K562 (cell line): ENCODE measurements at regions not wholly inside any gene's neighbourhood (a gene's known extent, or its start where the extent isn't known, plus 50 kb on each side); places are given as distances from the start of the nearest gene placed in this dataset.

Experiments
- ATAC-seq: fragments of 200-7000 bp; cut with Tn5 transposase; 3 replicates; pipeline ENCODE4 v1.9.1; 2020; ENCODE audit warnings: moderate library complexity
- BruUV-seq: library from RNA; stranded (reverse); fragments of 400-500 nt; replicated peaks from 2 replicates; lab custom pipeline; 2021; lab: Mats Ljungman, UMichigan
- CTCF ChIA-PET: fragments of 300-600 bp; formaldehyde crosslinking; extraction: SDS; loops from one replicate; lab custom pipeline; 2021; ENCODE audit warnings: low intra/inter-chr PET ratio; lab: Yijun Ruan, JAX
- POLR2A ChIA-PET: fragments of 300-600, 350-650 bp; sonication (Branson Sonifier 250); formaldehyde crosslinking; extraction: SDS; loops from one replicate; lab custom pipeline; 2021; ENCODE audit warnings: antibody characterized with exemption, inconsistent platforms; lab: Yijun Ruan, JAX
- DNase-seq, 4 experiments: peaks; one replicate each; pipeline versions ENCODE4 v3.0.0 to v3.0.0-alpha.2; 2011 to 2018; ENCODE audit warnings: low spot score in 3 of 4, mixed read lengths in 3 of 4; ENCODE audit errors: extremely low read depth in 1 of 4
- FAIRE-seq: peaks from 2 replicates; lab custom pipeline; 2011; peaks lifted over from hg19 to GRCh38; lab: Jason Lieb, UNC
- H2AFZ ChIP-seq: 2 replicates; pipeline ENCODE4 v1.6.0; 2011; ENCODE audit warnings: low read depth, low read length, control low read depth, inconsistent platforms
- H3K27ac ChIP-seq: fragments of 200-600 bp; 3 replicates; pipeline ENCODE4 v1.8.0; 2011; ENCODE audit warnings: low read depth, mild to moderate bottlenecking, control low read depth, inconsistent platforms, low read length, moderate library complexity, mixed read lengths; ENCODE audit errors: extremely low read depth
- H3K27me3 ChIP-seq, 2 experiments: fragments of 300-600 bp in 1 of 2; 2 replicates in 1 of 2; 3 replicates in 1 of 2; pipeline versions ENCODE4 v1.6.0 to v1.8.0; 2011; ENCODE audit warnings: inconsistent platforms in 2 of 2, low read length in 2 of 2, mild to moderate bottlenecking in 1 of 2, mixed read lengths in 1 of 2, moderate library complexity in 1 of 2; ENCODE audit not compliant: control insufficient read depth in 2 of 2, insufficient read depth in 2 of 2
- H3K36me3 ChIP-seq: fragments of 300-600 bp; 3 replicates; pipeline ENCODE4 v1.8.0; 2011; ENCODE audit warnings: mild to moderate bottlenecking, low read length, inconsistent platforms; ENCODE audit not compliant: control insufficient read depth, insufficient read depth
- H3K4me1 ChIP-seq, 2 experiments: fragments of 200-600 bp in 1 of 2; replicated peaks in 1 of 2; 2 replicates in 1 of 2; 3 replicates in 1 of 2; pipeline versions ENCODE4 v1.5.1 to v1.8.0; 2011; ENCODE audit warnings: inconsistent platforms in 2 of 2, low read length in 2 of 2, mild to moderate bottlenecking in 1 of 2, mixed read lengths in 1 of 2, moderate library complexity in 1 of 2; ENCODE audit not compliant: control insufficient read depth in 2 of 2, insufficient read depth in 2 of 2
- H3K4me2 ChIP-seq: 2 replicates; pipeline ENCODE4 v1.6.1; 2011; ENCODE audit warnings: low read length, control low read depth, inconsistent platforms, mixed read lengths; ENCODE audit not compliant: insufficient read depth
- H3K4me3 ChIP-seq: fragments of 200-600 bp; sonication (generic), shearing (Covaris generic); 2 replicates; pipeline ENCODE4 v1.5.1; 2016; ENCODE audit warnings: control low read depth, inconsistent platforms
- H3K79me2 ChIP-seq: fragments of 200-600 bp; 3 replicates; pipeline ENCODE4 v1.8.0; 2011; ENCODE audit warnings: low read length, inconsistent platforms; ENCODE audit not compliant: control insufficient read depth, insufficient read depth
- H3K9ac ChIP-seq, 2 experiments: 2 replicates each; pipeline versions ENCODE4 v1.6.0 to v1.6.1; 2011; ENCODE audit warnings: low read depth in 2 of 2, low read length in 2 of 2, control low read depth in 1 of 2, inconsistent platforms in 1 of 2, mild to moderate bottlenecking in 1 of 2, mixed read lengths in 1 of 2; ENCODE audit not compliant: insufficient read depth in 1 of 2
- H3K9me1 ChIP-seq: one replicate; pipeline ENCODE4 v1.6.0; 2011; ENCODE audit warnings: inconsistent platforms, mild to moderate bottlenecking, low read length, moderate library complexity; ENCODE audit not compliant: control insufficient read depth, insufficient read depth
- H3K9me3 ChIP-seq: replicated peaks from 2 replicates; pipeline ENCODE4 v1.5.1; 2011; ENCODE audit warnings: low read depth, low read length, inconsistent platforms; ENCODE audit not compliant: control insufficient read depth, insufficient read depth
- H4K20me1 ChIP-seq: replicated peaks from 2 replicates; pipeline ENCODE4 v1.6.1; 2011; ENCODE audit warnings: low read length, inconsistent platforms, mixed read lengths; ENCODE audit not compliant: control insufficient read depth, insufficient read depth
- JUND ChIP-seq, 2 experiments: IDR thresholded peaks; 2 replicates in 1 of 2; 3 replicates in 1 of 2; pipeline ENCODE4 v1.6.1; 2011; ENCODE audit warnings: borderline replicate concordance in 2 of 2, low read depth in 2 of 2, low read length in 2 of 2, improper control_type of control experiment in 1 of 2, missing biosample characterization in 1 of 2, missing genetic modification characterization in 1 of 2, missing genetic modification reagents in 1 of 2
- NFYB ChIP-seq: IDR thresholded peaks from 2 replicates; pipeline ENCODE4 v1.6.1; 2011; ENCODE audit warnings: mild to moderate bottlenecking, moderate library complexity; ENCODE audit not compliant: insufficient read length; ENCODE audit errors: extremely low read depth
- PCBP2 ChIP-seq: fragments of 200-400 bp; formaldehyde crosslinking; IDR thresholded peaks from 2 replicates; pipeline ENCODE4 v1.6.1; 2018; ENCODE audit warnings: low read length, low read depth, mild to moderate bottlenecking, moderate library complexity; ENCODE audit not compliant: poor library complexity, severe bottlenecking
- SMC3 ChIP-seq: conservative IDR thresholded peaks from 2 replicates; pipeline ENCODE4 v1.6.1; 2011; ENCODE audit warnings: low read depth, low read length, improper control_type of control experiment; ENCODE audit not compliant: insufficient read depth
- TARDBP ChIP-seq: fragments of 450-650 bp; IDR thresholded peaks from 2 replicates; pipeline ENCODE4 v1.6.1; 2016
- WGBS: fragments of 100-300 bp; shearing (Covaris generic); methylation state at CpG from one replicate; pipeline ENCODE4 v1.1.6; 2016; ENCODE audit warnings: low coverage, mixed read lengths; ENCODE audit not compliant: insufficient coverage; ENCODE audit errors: missing lambda C conversion rate; 5-methylcytosine and 5-hydroxymethylcytosine counted together
- in situ Hi-C: fragments of 300-500 bp; cut with MboI; formaldehyde crosslinking; loops from 4 replicates; pipeline ENCODE4 v1.15.0; 2018; ENCODE audit warnings: inconsistent platforms, mixed read lengths
- intact Hi-C: fragments of 100-400 bp; cut with micrococcal nuclease; formaldehyde crosslinking; loops from 2 replicates; pipeline ENCODE4 v1.14.2; 2022

- no peaks in the 10 kb centered on the region for H3K27me3 ChIP-seq
- no peak overlapping the region for H3K27ac ChIP-seq
- no TSS peak for BruUV-seq
- DNase-seq (no peak), FAIRE-seq (no peak), ATAC-seq (no peak)
- H3K4me2 ChIP-seq, result no peak overlapping the region
- POLR2A ChIA-PET, result no interaction called here
- H3K9ac ChIP-seq, result no peak overlapping the region
- CTCF ChIA-PET, result no interaction called here
- H3K9me3 ChIP-seq, result peaks cover 2% of the 10 kb centered on the region; the same call in 1 of the 2 replicates
- WGBS, result 12% methylated on average over 14 of the region's 28 CpGs
- in situ Hi-C loops (no loop called here), intact Hi-C loops (no loop called here)
- no peaks in the 10 kb centered on the region for H3K36me3 ChIP-seq
- H3K9me1 ChIP-seq, result no peaks in the 10 kb centered on the region
- no peak overlapping the region for H2AFZ ChIP-seq
- no peaks in the 10 kb centered on the region for H3K79me2 ChIP-seq
- H4K20me1 ChIP-seq, result no peaks in the 10 kb centered on the region
- TF ChIP-seq PCBP2 (no peak), SMC3 (no peak), JUND (IDR thresholded peaks at IDR 0.05; ENCODE audit: borderline replicate concordance, low read depth, low read length) (no peak), JUND (tag; IDR thresholded peaks at IDR 0.05; ENCODE audit: borderline replicate concordance, low read depth, low read length) (no peak), NFYB (peak; percentile 1), TARDBP (no peak)
- no peak overlapping the region for H3K4me3 ChIP-seq
- no peaks in the 10 kb centered on the region for H3K4me1 ChIP-seq
Measured at GRCh38 chr3:153369561-153370374, 207.7 kb downstream of the RAP2B start.
